Liver (tissue), 8 donors: ENCODE measurements at regions not wholly inside any gene's neighbourhood (a gene's known extent, or its start where the extent isn't known, plus 50 kb on each side); places are given as distances from the start of the nearest gene placed in this dataset.

ENCODE experiments used
- DNase-seq: peaks from one replicate; pipeline ENCODE4 v3.0.0-alpha.2; 2017; ENCODE audit warnings: low spot score
- H3K27ac ChIP-seq, 2 donors: one replicate each; pipeline ENCODE4 v1.7.0; 2013; ENCODE audit warnings: inconsistent platforms in 2 of 2, low read length in 2 of 2, control low read depth in 1 of 2, low read depth in 1 of 2, mild to moderate bottlenecking in 1 of 2
- H3K27me3 ChIP-seq, 4 donors: one replicate each; pipeline versions ENCODE4 v1.6.1 to v1.7.0; 2013; ENCODE audit warnings: low read length in 3 of 4, inconsistent platforms in 1 of 4, mild to moderate bottlenecking in 1 of 4, moderate library complexity in 1 of 4; ENCODE audit not compliant: control insufficient read depth in 4 of 4, insufficient read depth in 4 of 4
- H3K36me3 ChIP-seq, 4 donors: one replicate each; pipeline versions ENCODE4 v1.6.1 to v1.7.0; 2013; ENCODE audit warnings: low read length in 3 of 4, mild to moderate bottlenecking in 3 of 4, low read depth in 1 of 4, moderate library complexity in 1 of 4; ENCODE audit not compliant: control insufficient read depth in 4 of 4, insufficient read depth in 3 of 4
- H3K4me1 ChIP-seq, 4 donors: one replicate each; pipeline versions ENCODE4 v1.6.1 to v1.7.0; 2013; ENCODE audit warnings: low read length in 3 of 4, mild to moderate bottlenecking in 3 of 4, moderate library complexity in 1 of 4; ENCODE audit not compliant: control insufficient read depth in 4 of 4, insufficient read depth in 4 of 4
- H3K4me3 ChIP-seq, 3 donors: one replicate each; pipeline versions ENCODE4 v1.6.1 to v1.7.0; 2013; ENCODE audit warnings: low read length in 3 of 3, control low read depth in 1 of 3, low read depth in 1 of 3, mild to moderate bottlenecking in 1 of 3
- H3K9ac ChIP-seq, 2 donors: one replicate each; pipeline ENCODE4 v1.7.0; 2013; ENCODE audit warnings: low read length in 2 of 2, mild to moderate bottlenecking in 2 of 2, moderate library complexity in 2 of 2, control low read depth in 1 of 2, low read depth in 1 of 2
- H3K9me3 ChIP-seq, 4 donors: one replicate each; pipeline versions ENCODE4 v1.6.1 to v1.7.0; 2013; ENCODE audit warnings: low read length in 3 of 4; ENCODE audit not compliant: control insufficient read depth in 4 of 4
- EGR1 ChIP-seq, 2 donors: IDR thresholded peaks; 2 replicates each; pipeline ENCODE4 v1.6.1; 2016 to 2018; ENCODE audit warnings: antibody characterized with exemption in 2 of 2, low read depth in 2 of 2
- FOXA1 ChIP-seq: IDR thresholded peaks from 2 replicates; pipeline ENCODE4 v1.6.1; 2016; ENCODE audit warnings: antibody characterized with exemption
- FOXA2 ChIP-seq: IDR thresholded peaks from 2 replicates; pipeline ENCODE4 v1.6.1; 2016; ENCODE audit warnings: antibody characterized with exemption
- GABPA ChIP-seq, 2 donors: IDR thresholded peaks in 1 of 2; conservative IDR thresholded peaks in 1 of 2; 2 replicates each; pipeline ENCODE4 v1.6.1; 2016; ENCODE audit warnings: antibody characterized with exemption in 2 of 2, mild to moderate bottlenecking in 1 of 2, moderate library complexity in 1 of 2
- HNF4A ChIP-seq, 2 donors: conservative IDR thresholded peaks; 2 replicates each; pipeline ENCODE4 v1.6.1; 2016; ENCODE audit warnings: antibody characterized with exemption in 2 of 2, mild to moderate bottlenecking in 2 of 2
- HNF4G ChIP-seq: IDR thresholded peaks from 2 replicates; pipeline ENCODE4 v1.6.1; 2016; ENCODE audit warnings: antibody characterized with exemption
- JUND ChIP-seq, 2 donors: IDR thresholded peaks; 2 replicates each; pipeline ENCODE4 v1.6.1; 2016; ENCODE audit warnings: antibody characterized with exemption in 2 of 2
- NR2F2 ChIP-seq: IDR thresholded peaks from 2 replicates; pipeline ENCODE4 v1.6.1; 2016; ENCODE audit warnings: antibody characterized with exemption
- RAD21 ChIP-seq, 2 donors: IDR thresholded peaks; 2 replicates each; pipeline ENCODE4 v1.6.1; 2016; ENCODE audit warnings: antibody characterized with exemption in 2 of 2, mild to moderate bottlenecking in 2 of 2
- RXRA ChIP-seq, 2 donors: IDR thresholded peaks; 2 replicates each; pipeline ENCODE4 v1.6.1; 2017 to 2018; ENCODE audit warnings: antibody characterized with exemption in 2 of 2, mild to moderate bottlenecking in 1 of 2
- SP1 ChIP-seq: IDR thresholded peaks from 2 replicates; pipeline ENCODE4 v1.6.1; 2018; ENCODE audit warnings: antibody characterized with exemption, mild to moderate bottlenecking
- TAF1 ChIP-seq: conservative IDR thresholded peaks from 2 replicates; pipeline ENCODE4 v1.6.1; 2016; ENCODE audit warnings: antibody characterized with exemption, mild to moderate bottlenecking
- YY1 ChIP-seq: IDR thresholded peaks from 2 replicates; pipeline ENCODE4 v1.6.1; 2016; ENCODE audit warnings: antibody characterized with exemption, mild to moderate bottlenecking
- WGBS: extraction: QIAGEN DNeasy Blood & Tissue Kit; methylation state at CpG from one replicate; pipeline ENCODE4 v1.1.7; 2013; 5-methylcytosine and 5-hydroxymethylcytosine counted together
- TF ChIP-seq, protein P1 (sequence below): IDR thresholded peaks from 2 replicates; pipeline ENCODE4 v1.6.1; 2016; ENCODE audit warnings: antibody characterized with exemption, mild to moderate bottlenecking
- TF ChIP-seq, protein P2 (sequence below): IDR thresholded peaks from 2 replicates; pipeline ENCODE4 v1.6.1; 2016; ENCODE audit warnings: antibody characterized with exemption
- TF ChIP-seq, protein P3 (sequence below): IDR thresholded peaks from 2 replicates; pipeline ENCODE4 v1.6.1; 2016; ENCODE audit warnings: antibody characterized with exemption
- TF ChIP-seq, protein P4 (sequence below): IDR thresholded peaks from 2 replicates; pipeline ENCODE4 v1.6.1; 2016; ENCODE audit warnings: antibody characterized with exemption
- TF ChIP-seq, protein P5 (sequence below): fragments of 150-350 bp; IDR thresholded peaks from 2 replicates; pipeline ENCODE4 v1.5.1; 2017; ENCODE audit warnings: improper control_type of control experiment, low read depth, low read length; ENCODE audit not compliant: missing input control
- donor health status: healthy.
- donor health status: healthy.
- donor health status: healthy.
- donor health status: healthy.
- donor health status: healthy.

DNA sequence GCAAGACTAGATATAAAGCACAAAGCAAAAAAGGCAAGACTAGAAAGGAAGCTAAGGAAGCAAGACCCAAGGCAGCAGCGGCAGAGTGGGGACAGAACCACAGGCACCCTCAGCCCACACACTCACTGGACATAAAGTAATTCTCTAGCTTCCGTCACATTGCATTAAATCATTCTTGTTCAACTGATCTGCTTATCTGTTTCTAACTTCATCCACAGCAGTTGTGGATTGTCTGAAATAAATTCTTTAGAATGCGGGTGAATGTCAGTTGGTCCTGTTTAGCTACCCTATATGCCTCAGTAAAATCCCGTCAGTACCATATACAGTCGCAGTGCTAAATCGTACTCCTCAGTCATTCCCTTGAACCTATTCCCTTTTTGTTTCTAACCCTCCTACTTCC, 183.2 kb upstream of the SLC39A10 start:
- Histone ChIP-seq H3K36me3 (no peaks in the 10 kb centered on the region), H3K4me1 (no peaks in the 10 kb centered on the region), H3K9ac (no peak overlapping the region), H3K4me3 (no peak overlapping the region), H3K9me3 (no peaks in the 10 kb centered on the region), H3K27me3 (peaks cover 0 to 4% (median 2%) of the 10 kb centered on the region in 4 donors), H3K27ac (no peak overlapping the region)
- TF ChIP-seq JUND (IDR thresholded peaks at IDR 0.05) (no peak), RXRA (IDR thresholded peaks at IDR 0.05) (no peak), TAF1 (no peak), FOXA2 (no peak), NR2F2 (no peak), HNF4G (no peak), GABPA (IDR thresholded peaks at IDR 0.05 in 1 of 2, conservative IDR thresholded peaks at IDR 0.05 in 1 of 2) (no peak), FOXA1 (no peak), HNF4A (conservative IDR thresholded peaks at IDR 0.05) (no peak), YY1 (no peak), RAD21 (IDR thresholded peaks at IDR 0.05) (no peak), EGR1 (IDR thresholded peaks at IDR 0.05; ENCODE audit: low read depth in 2 of 2) (no peak), SP1 (no peak)
- TF ChIP-seq, protein P1, sequence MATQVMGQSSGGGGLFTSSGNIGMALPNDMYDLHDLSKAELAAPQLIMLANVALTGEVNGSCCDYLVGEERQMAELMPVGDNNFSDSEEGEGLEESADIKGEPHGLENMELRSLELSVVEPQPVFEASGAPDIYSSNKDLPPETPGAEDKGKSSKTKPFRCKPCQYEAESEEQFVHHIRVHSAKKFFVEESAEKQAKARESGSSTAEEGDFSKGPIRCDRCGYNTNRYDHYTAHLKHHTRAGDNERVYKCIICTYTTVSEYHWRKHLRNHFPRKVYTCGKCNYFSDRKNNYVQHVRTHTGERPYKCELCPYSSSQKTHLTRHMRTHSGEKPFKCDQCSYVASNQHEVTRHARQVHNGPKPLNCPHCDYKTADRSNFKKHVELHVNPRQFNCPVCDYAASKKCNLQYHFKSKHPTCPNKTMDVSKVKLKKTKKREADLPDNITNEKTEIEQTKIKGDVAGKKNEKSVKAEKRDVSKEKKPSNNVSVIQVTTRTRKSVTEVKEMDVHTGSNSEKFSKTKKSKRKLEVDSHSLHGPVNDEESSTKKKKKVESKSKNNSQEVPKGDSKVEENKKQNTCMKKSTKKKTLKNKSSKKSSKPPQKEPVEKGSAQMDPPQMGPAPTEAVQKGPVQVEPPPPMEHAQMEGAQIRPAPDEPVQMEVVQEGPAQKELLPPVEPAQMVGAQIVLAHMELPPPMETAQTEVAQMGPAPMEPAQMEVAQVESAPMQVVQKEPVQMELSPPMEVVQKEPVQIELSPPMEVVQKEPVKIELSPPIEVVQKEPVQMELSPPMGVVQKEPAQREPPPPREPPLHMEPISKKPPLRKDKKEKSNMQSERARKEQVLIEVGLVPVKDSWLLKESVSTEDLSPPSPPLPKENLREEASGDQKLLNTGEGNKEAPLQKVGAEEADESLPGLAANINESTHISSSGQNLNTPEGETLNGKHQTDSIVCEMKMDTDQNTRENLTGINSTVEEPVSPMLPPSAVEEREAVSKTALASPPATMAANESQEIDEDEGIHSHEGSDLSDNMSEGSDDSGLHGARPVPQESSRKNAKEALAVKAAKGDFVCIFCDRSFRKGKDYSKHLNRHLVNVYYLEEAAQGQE: no peak
- TF ChIP-seq, protein P2, sequence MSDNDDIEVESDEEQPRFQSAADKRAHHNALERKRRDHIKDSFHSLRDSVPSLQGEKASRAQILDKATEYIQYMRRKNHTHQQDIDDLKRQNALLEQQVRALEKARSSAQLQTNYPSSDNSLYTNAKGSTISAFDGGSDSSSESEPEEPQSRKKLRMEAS: no peak
- TF ChIP-seq, protein P3, sequence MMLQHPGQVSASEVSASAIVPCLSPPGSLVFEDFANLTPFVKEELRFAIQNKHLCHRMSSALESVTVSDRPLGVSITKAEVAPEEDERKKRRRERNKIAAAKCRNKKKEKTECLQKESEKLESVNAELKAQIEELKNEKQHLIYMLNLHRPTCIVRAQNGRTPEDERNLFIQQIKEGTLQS: no peak
- TF ChIP-seq, protein P4, sequence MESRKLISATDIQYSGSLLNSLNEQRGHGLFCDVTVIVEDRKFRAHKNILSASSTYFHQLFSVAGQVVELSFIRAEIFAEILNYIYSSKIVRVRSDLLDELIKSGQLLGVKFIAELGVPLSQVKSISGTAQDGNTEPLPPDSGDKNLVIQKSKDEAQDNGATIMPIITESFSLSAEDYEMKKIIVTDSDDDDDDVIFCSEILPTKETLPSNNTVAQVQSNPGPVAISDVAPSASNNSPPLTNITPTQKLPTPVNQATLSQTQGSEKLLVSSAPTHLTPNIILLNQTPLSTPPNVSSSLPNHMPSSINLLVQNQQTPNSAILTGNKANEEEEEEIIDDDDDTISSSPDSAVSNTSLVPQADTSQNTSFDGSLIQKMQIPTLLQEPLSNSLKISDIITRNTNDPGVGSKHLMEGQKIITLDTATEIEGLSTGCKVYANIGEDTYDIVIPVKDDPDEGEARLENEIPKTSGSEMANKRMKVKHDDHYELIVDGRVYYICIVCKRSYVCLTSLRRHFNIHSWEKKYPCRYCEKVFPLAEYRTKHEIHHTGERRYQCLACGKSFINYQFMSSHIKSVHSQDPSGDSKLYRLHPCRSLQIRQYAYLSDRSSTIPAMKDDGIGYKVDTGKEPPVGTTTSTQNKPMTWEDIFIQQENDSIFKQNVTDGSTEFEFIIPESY: no peak
- TF ChIP-seq, protein P5, sequence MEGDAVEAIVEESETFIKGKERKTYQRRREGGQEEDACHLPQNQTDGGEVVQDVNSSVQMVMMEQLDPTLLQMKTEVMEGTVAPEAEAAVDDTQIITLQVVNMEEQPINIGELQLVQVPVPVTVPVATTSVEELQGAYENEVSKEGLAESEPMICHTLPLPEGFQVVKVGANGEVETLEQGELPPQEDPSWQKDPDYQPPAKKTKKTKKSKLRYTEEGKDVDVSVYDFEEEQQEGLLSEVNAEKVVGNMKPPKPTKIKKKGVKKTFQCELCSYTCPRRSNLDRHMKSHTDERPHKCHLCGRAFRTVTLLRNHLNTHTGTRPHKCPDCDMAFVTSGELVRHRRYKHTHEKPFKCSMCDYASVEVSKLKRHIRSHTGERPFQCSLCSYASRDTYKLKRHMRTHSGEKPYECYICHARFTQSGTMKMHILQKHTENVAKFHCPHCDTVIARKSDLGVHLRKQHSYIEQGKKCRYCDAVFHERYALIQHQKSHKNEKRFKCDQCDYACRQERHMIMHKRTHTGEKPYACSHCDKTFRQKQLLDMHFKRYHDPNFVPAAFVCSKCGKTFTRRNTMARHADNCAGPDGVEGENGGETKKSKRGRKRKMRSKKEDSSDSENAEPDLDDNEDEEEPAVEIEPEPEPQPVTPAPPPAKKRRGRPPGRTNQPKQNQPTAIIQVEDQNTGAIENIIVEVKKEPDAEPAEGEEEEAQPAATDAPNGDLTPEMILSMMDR: no peak
- no peak for DNase-seq
- WGBS: 84% methylated on average over 6 of the region's 6 CpGs
